B cell (primary cell): ENCODE measurements at regions not wholly inside any gene's neighbourhood (a gene's known extent, or its start where the extent isn't known, plus 50 kb on each side); places are given as distances from the start of the nearest gene placed in this dataset.

Source experiments
- ATAC-seq: fragments of 200-7000 bp; cut with Tn5 transposase; one replicate; pipeline ENCODE4 v1.10.0; 2021; ENCODE audit warnings: low read depth, mild to moderate bottlenecking, moderate number of reproducible peaks, moderate library complexity
- CTCF ChIA-PET: fragments of 350-600 bp; sonication (Branson Sonifier 250); formaldehyde crosslinking; loops from one replicate; lab custom pipeline; 2021; ENCODE audit warnings: antibody characterized with exemption, inconsistent platforms; lab: Charles Lee
- POLR2A ChIA-PET: fragments of 350-600 bp; sonication (Branson Sonifier 250); formaldehyde crosslinking; loops from one replicate; lab custom pipeline; 2021; ENCODE audit warnings: antibody characterized with exemption; lab: Charles Lee
- DNase-seq: peaks from one replicate; pipeline ENCODE4 v3.0.0; 2013
- H2AFZ ChIP-seq: 2 replicates; pipeline ENCODE4 v1.6.1; 2012; ENCODE audit warnings: mild to moderate bottlenecking, low read depth, low read length; ENCODE audit not compliant: insufficient read depth, poor library complexity, severe bottlenecking
- H3K27ac ChIP-seq, 2 donors: 1 replicate in 1 of 2; 2 replicates in 1 of 2; pipeline ENCODE4 v1.5.1; 2012 to 2013; ENCODE audit warnings: low read length in 2 of 2, mild to moderate bottlenecking in 2 of 2, moderate library complexity in 1 of 2
- H3K27me3 ChIP-seq, 4 experiments: fragments of 200-600 bp in 1 of 4; sonication (generic) in 1 of 4; replicated peaks in 1 of 4; 1 replicate in 2 of 4; 2 replicates in 2 of 4; pipeline versions ENCODE4 v1.6.1 to v1.7.0; 2013 to 2016; ENCODE audit warnings: low read length in 3 of 4, mild to moderate bottlenecking in 2 of 4, mixed read lengths in 1 of 4, moderate library complexity in 1 of 4; ENCODE audit not compliant: insufficient read depth in 4 of 4, control insufficient read depth in 3 of 4; ENCODE audit errors: control extremely low read depth in 1 of 4
- H3K36me3 ChIP-seq, 2 experiments: replicated peaks in 1 of 2; 1 replicate in 1 of 2; 2 replicates in 1 of 2; pipeline versions ENCODE4 v1.6.1 to v1.7.1; 2013; ENCODE audit warnings: low read length in 1 of 2; ENCODE audit not compliant: insufficient read depth in 2 of 2, control insufficient read depth in 1 of 2; ENCODE audit errors: control extremely low read depth in 1 of 2, extremely low read depth in 1 of 2
- H3K4me1 ChIP-seq, 2 donors: fragments of 200-600 bp in 1 of 2; sonication (generic) in 1 of 2; 1 replicate in 1 of 2; 2 replicates in 1 of 2; pipeline versions ENCODE4 v1.5.1 to v1.6.1; 2013 to 2017; ENCODE audit warnings: low read length in 2 of 2; ENCODE audit not compliant: control insufficient read depth in 2 of 2, insufficient read depth in 2 of 2
- H3K4me2 ChIP-seq: replicated peaks from 2 replicates; pipeline ENCODE3; 2012; ENCODE audit warnings: mild to moderate bottlenecking, low read depth, low read length; ENCODE audit not compliant: poor library complexity, severe bottlenecking
- H3K4me3 ChIP-seq, 5 experiments: fragments of 200-600 bp in 1 of 5; sonication (generic) in 1 of 5; 1 replicate in 3 of 5; 2 replicates in 2 of 5; pipeline versions ENCODE4 v1.5.1 to v1.7.0; 2011 to 2016; ENCODE audit warnings: low read length in 4 of 5, mild to moderate bottlenecking in 4 of 5, low read depth in 2 of 5, control low read depth in 1 of 5, moderate library complexity in 1 of 5; ENCODE audit not compliant: insufficient read depth in 1 of 5; ENCODE audit errors: control extremely low read depth in 1 of 5, extremely low read depth in 1 of 5
- H3K79me2 ChIP-seq: fragments of 200-600 bp; sonication (generic); one replicate; pipeline ENCODE4 v1.6.0; 2016; ENCODE audit warnings: low read length; ENCODE audit not compliant: control insufficient read depth, insufficient read depth
- H3K9ac ChIP-seq: fragments of 200-600 bp; sonication (generic); 2 replicates; pipeline ENCODE4 v1.6.1; 2017; ENCODE audit warnings: mild to moderate bottlenecking, low read length, moderate library complexity
- H3K9me3 ChIP-seq, 3 donors: one replicate each; pipeline versions ENCODE4 v1.6.1 to v1.7.1; 2013; ENCODE audit warnings: low read length in 2 of 3; ENCODE audit not compliant: control insufficient read depth in 2 of 3, insufficient read depth in 1 of 3; ENCODE audit errors: control extremely low read depth in 1 of 3
- H4K20me1 ChIP-seq: 2 replicates; pipeline ENCODE4 v1.6.0; 2012; ENCODE audit warnings: mild to moderate bottlenecking, low read length; ENCODE audit not compliant: insufficient read depth, control insufficient read depth, poor library complexity, severe bottlenecking
- H3K27ac Mint-ChIP-seq: one replicate; pipeline ENCODE4 v1.8.0; 2021; ENCODE audit warnings: mixed read lengths
- H3K27me3 Mint-ChIP-seq: one replicate; pipeline ENCODE4 v1.8.0; 2021; ENCODE audit warnings: mixed read lengths
- H3K4me1 Mint-ChIP-seq: one replicate; pipeline ENCODE4 v1.8.0; 2021; ENCODE audit warnings: mixed read lengths
- H3K4me3 Mint-ChIP-seq: one replicate; pipeline ENCODE4 v1.8.0; 2021; ENCODE audit warnings: mixed read lengths
- H3K9me3 Mint-ChIP-seq: one replicate; pipeline ENCODE4 v1.8.0; 2022; ENCODE audit warnings: mixed read lengths; ENCODE audit not compliant: insufficient read depth
- EZH2 ChIP-seq: IDR thresholded peaks from 2 replicates; pipeline ENCODE4 v1.6.1; 2012; ENCODE audit warnings: borderline replicate concordance, low read depth, mild to moderate bottlenecking, moderate library complexity, low read length; ENCODE audit not compliant: insufficient read depth, poor library complexity, severe bottlenecking
- WGBS: methylation state at CpG from one replicate; pipeline ENCODE4 v1.1.5; 2013; ENCODE audit warnings: missing lambda C conversion rate; ENCODE audit not compliant: insufficient coverage; 5-methylcytosine and 5-hydroxymethylcytosine counted together
- intact Hi-C: fragments of 100-400 bp; cut with micrococcal nuclease; formaldehyde crosslinking; loops from one replicate; pipeline ENCODE4 v1.10.0; 2022
- TF ChIP-seq, protein P1 (sequence below): fragments of 200-600 bp; IDR thresholded peaks from one replicate; pipeline ENCODE4 v1.8.0; 2022; ENCODE audit warnings: antibody characterized with exemption, mild to moderate bottlenecking

DNA sequence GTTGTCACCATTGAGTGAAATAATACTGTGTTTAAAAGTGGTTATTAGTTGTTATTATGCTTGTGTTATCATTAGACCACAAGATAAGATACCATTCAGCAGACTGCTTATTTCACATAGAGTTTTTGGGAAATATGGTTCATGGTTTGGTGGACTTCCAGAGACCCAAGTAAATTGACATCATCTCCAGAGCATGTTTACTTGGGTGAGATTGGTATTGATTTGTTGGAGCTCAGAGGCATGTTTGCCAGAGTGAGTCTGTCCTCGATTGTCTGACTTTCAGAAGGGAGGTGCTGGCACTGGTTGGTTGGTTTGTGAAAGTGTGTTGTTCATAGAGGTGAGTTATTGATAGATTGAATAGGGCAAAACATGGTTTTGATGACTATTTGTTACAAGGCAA, 291.4 kb downstream of the TGFB2 start:
- Histone ChIP-seq H3K9ac (no peak overlapping the region), H2AFZ (no peak overlapping the region), H3K4me1 (no peaks in the 10 kb centered on the region), H3K27me3 (no peaks in the 10 kb centered on the region), H3K36me3 (no peaks in the 10 kb centered on the region), H3K79me2 (no peaks in the 10 kb centered on the region), H3K9me3 (peaks cover 0 to 8% (median 0%) of the 10 kb centered on the region in 3 donors), H3K27ac (no peak overlapping the region), H3K4me3 (no peak overlapping the region), H4K20me1 (no peaks in the 10 kb centered on the region), H3K4me2 (no peak overlapping the region)
- 64% methylated on average over 1 of the region's 1 CpG for WGBS
- Mint-ChIP-seq H3K4me1 (no peaks in the 10 kb centered on the region), H3K27me3 (no peaks in the 10 kb centered on the region), H3K27ac (no peak overlapping the region), H3K4me3 (no peak overlapping the region), H3K9me3 (peaks cover 5% of the 10 kb centered on the region)
- intact Hi-C loops: no loop called here
- POLR2A ChIA-PET: no interaction called here
- no peak for ATAC-seq
- no peak for DNase-seq
- TF ChIP-seq, protein P1, sequence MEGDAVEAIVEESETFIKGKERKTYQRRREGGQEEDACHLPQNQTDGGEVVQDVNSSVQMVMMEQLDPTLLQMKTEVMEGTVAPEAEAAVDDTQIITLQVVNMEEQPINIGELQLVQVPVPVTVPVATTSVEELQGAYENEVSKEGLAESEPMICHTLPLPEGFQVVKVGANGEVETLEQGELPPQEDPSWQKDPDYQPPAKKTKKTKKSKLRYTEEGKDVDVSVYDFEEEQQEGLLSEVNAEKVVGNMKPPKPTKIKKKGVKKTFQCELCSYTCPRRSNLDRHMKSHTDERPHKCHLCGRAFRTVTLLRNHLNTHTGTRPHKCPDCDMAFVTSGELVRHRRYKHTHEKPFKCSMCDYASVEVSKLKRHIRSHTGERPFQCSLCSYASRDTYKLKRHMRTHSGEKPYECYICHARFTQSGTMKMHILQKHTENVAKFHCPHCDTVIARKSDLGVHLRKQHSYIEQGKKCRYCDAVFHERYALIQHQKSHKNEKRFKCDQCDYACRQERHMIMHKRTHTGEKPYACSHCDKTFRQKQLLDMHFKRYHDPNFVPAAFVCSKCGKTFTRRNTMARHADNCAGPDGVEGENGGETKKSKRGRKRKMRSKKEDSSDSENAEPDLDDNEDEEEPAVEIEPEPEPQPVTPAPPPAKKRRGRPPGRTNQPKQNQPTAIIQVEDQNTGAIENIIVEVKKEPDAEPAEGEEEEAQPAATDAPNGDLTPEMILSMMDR: no peak
- no peak for TF ChIP-seq EZH2
- CTCF ChIA-PET: no interaction called here

GRCh38 chr1:218640173-218640572, 295.0 kb downstream of the TGFB2 start:
- WGBS: no CpG with 5 or more reads among the region's 3 CpGs
- H4K20me1 ChIP-seq: no peaks in the 10 kb centered on the region
- ATAC-seq: no peak
- no peaks in the 10 kb centered on the region for H3K27me3 ChIP-seq
- intact Hi-C loops: no loop called here
- Mint-ChIP-seq H3K9me3 (no peaks in the 10 kb centered on the region), H3K27me3 (no peaks in the 10 kb centered on the region), H3K27ac (no peak overlapping the region), H3K4me3 (no peak overlapping the region), H3K4me1 (no peaks in the 10 kb centered on the region)
- TF ChIP-seq, protein P1: no peak
- TF ChIP-seq EZH2: no peak
- no peaks in the 10 kb centered on the region for H3K36me3 ChIP-seq
- no peaks in the 10 kb centered on the region for H3K4me1 ChIP-seq
- H3K27ac ChIP-seq: no peak overlapping the region
- CTCF ChIA-PET: no interaction called here
- no peak for DNase-seq
- no peak overlapping the region for H2AFZ ChIP-seq
- POLR2A ChIA-PET: no interaction called here
- no peak overlapping the region for H3K4me2 ChIP-seq
- no peaks in the 10 kb centered on the region for H3K79me2 ChIP-seq
- H3K9ac ChIP-seq: no peak overlapping the region
- H3K4me3 ChIP-seq: no peak overlapping the region
- no peaks in the 10 kb centered on the region for H3K9me3 ChIP-seq
